ENCODE measurements at regions not wholly inside any gene's neighbourhood (a gene's known extent, or its start where the extent isn't known, plus 50 kb on each side); places are given as distances from the start of the nearest gene placed in this dataset.

GRCh38 chr10:125555743-125556142 lies 127.2 kb downstream of the TEX36 start:
- Mint-ChIP-seq H3K27me3 (ENCODE audit: low read depth) (peaks cover 53% of the 10 kb centered on the region), H3K4me1 (ENCODE audit: low read depth) (no peaks in the 10 kb centered on the region)

GRCh38 chr10:125555267-125555666 lies 127.7 kb downstream of the TEX36 start:
- DNase-seq (ENCODE audit: low spot score), result no peak
- H3K36me3 Mint-ChIP-seq (ENCODE audit: low read depth), result peaks cover 3% of the 10 kb centered on the region
- H3K27ac Mint-ChIP-seq (ENCODE audit: unreplicated experiment), result no peak overlapping the region
- peaks cover 51% of the 10 kb centered on the region for H3K27me3 Mint-ChIP-seq (ENCODE audit: low read depth)
- peaks cover 16% of the 10 kb centered on the region for H3K9me3 Mint-ChIP-seq (ENCODE audit: low read depth)
- no peak overlapping the region for H3K4me3 Mint-ChIP-seq (ENCODE audit: unreplicated experiment)
- H3K4me1 Mint-ChIP-seq (ENCODE audit: low read depth), result peaks cover 4% of the 10 kb centered on the region
- no peak for TF ChIP-seq CTCF (IDR thresholded peaks at IDR 0.05)

More at GRCh38 chr10:125555743-125556142, 127.2 kb downstream of the TEX36 start:
- H3K4me3 Mint-ChIP-seq (ENCODE audit: unreplicated experiment), result no peak overlapping the region
- H3K9me3 Mint-ChIP-seq (ENCODE audit: low read depth), result peaks cover 17% of the 10 kb centered on the region
- no peak for DNase-seq (ENCODE audit: low spot score)
- no peak for TF ChIP-seq CTCF (IDR thresholded peaks at IDR 0.05)
- H3K36me3 Mint-ChIP-seq (ENCODE audit: low read depth), result peaks cover 3% of the 10 kb centered on the region
- no peak overlapping the region for H3K27ac Mint-ChIP-seq (ENCODE audit: unreplicated experiment)

- H3K9me3 Mint-ChIP-seq (ENCODE audit: low read depth), result peaks cover 12% of the 10 kb centered on the region
Observed at GRCh38 chr10:125554753-125555152, 128.2 kb downstream of the TEX36 start.

GRCh38 chr10:125554016-125554703 lies 128.8 kb downstream of the TEX36 start:
- no peak for TF ChIP-seq CTCF (IDR thresholded peaks at IDR 0.05)
- Mint-ChIP-seq H3K9me3 (ENCODE audit: low read depth) (peaks cover 9% of the 10 kb centered on the region), H3K27me3 (ENCODE audit: low read depth) (peaks cover 43% of the 10 kb centered on the region), H3K4me1 (ENCODE audit: low read depth) (peaks cover 8% of the 10 kb centered on the region), H3K36me3 (ENCODE audit: low read depth) (peaks cover 3% of the 10 kb centered on the region), H3K27ac (ENCODE audit: unreplicated experiment) (no peak overlapping the region), H3K4me3 (ENCODE audit: unreplicated experiment) (no peak overlapping the region)
- DNase-seq (ENCODE audit: low spot score), result no peak

More at GRCh38 chr10:125554753-125555152, 128.2 kb downstream of the TEX36 start:
- no peak overlapping the region for H3K27ac Mint-ChIP-seq (ENCODE audit: unreplicated experiment)
- no peak for DNase-seq (ENCODE audit: low spot score)
- no peak overlapping the region for H3K4me3 Mint-ChIP-seq (ENCODE audit: unreplicated experiment)
- no peak for TF ChIP-seq CTCF (IDR thresholded peaks at IDR 0.05)
- peaks cover 8% of the 10 kb centered on the region for H3K4me1 Mint-ChIP-seq (ENCODE audit: low read depth)
- H3K36me3 Mint-ChIP-seq (ENCODE audit: low read depth), result peaks cover 3% of the 10 kb centered on the region
- peaks cover 48% of the 10 kb centered on the region for H3K27me3 Mint-ChIP-seq (ENCODE audit: low read depth)

GRCh38 chr10:125553091-125553490 lies 129.9 kb downstream of the TEX36 start:
- H3K4me3 Mint-ChIP-seq (ENCODE audit: unreplicated experiment), result no peak overlapping the region
- DNase-seq (ENCODE audit: low spot score), result no peak
- peaks cover 3% of the 10 kb centered on the region for H3K36me3 Mint-ChIP-seq (ENCODE audit: low read depth)
- H3K27ac Mint-ChIP-seq (ENCODE audit: unreplicated experiment), result no peak overlapping the region
- H3K27me3 Mint-ChIP-seq (ENCODE audit: low read depth), result peaks cover 36% of the 10 kb centered on the region
- peaks cover 9% of the 10 kb centered on the region for H3K9me3 Mint-ChIP-seq (ENCODE audit: low read depth)
- no peak for TF ChIP-seq CTCF (IDR thresholded peaks at IDR 0.05)
- H3K4me1 Mint-ChIP-seq (ENCODE audit: low read depth), result peaks cover 8% of the 10 kb centered on the region
